CD4-positive, alpha-beta T cell treated with Interferon gamma for 1 hour (primary cell): ENCODE measurements at regions not wholly inside any gene's neighbourhood (a gene's known extent, or its start where the extent isn't known, plus 50 kb on each side); places are given as distances from the start of the nearest gene placed in this dataset.

Experiments used
- DNase-seq: peaks from one replicate; pipeline ENCODE4 v3.0.0-alpha.2; 2020

GRCh38 chr2:56444339-56444738 is 260.5 kb downstream of the CCDC85A start:
- no peak for DNase-seq

- no peak for DNase-seq
Measured at GRCh38 chr2:56448403-56449001, 264.7 kb downstream of the CCDC85A start.

DNA sequence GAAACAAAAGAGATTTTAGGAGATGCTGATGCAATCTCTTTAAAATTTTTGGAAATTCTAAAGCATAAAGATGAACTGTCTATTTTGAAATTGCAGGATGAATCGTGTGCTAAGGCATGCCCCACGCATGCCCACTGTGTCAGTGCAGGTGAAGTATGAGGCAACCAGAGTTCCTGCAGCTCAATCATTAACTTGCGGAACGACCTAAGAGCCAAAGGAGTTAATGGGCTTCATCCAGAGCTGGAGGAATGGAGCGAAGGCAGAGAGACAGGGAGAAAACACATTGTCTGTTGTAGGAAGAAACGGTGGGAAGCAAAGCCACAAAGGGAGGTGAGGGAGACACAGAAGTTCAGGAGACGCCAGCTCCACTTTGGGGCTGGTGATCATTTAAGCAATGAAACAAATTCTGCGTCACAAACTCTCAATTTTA is 265.2 kb downstream of the CCDC85A start:
- DNase-seq: no peak

DNA sequence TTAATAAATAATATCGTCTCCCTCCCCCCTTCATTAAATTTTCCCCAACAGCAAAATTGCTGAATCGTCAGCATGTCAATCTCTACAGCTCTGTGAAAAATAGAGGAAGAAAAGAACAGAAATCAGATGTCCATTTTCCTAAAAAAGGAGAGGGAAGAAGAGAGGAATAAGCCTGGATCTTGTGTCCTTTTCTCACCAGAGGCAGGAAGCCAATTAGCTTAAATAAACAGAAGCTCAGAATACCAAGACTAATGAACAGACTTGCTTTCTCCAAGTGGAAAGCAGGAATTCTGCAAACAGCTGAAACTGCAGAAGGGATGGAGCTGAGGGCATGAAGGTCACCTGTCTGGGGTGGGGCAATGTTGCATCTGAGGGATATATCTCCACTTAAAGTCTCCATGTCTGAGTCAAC is 265.7 kb downstream of the CCDC85A start:
- DNase-seq: no peak

GRCh38 chr2:56450047-56450446 is 266.3 kb downstream of the CCDC85A start:
- no peak for DNase-seq

DNA sequence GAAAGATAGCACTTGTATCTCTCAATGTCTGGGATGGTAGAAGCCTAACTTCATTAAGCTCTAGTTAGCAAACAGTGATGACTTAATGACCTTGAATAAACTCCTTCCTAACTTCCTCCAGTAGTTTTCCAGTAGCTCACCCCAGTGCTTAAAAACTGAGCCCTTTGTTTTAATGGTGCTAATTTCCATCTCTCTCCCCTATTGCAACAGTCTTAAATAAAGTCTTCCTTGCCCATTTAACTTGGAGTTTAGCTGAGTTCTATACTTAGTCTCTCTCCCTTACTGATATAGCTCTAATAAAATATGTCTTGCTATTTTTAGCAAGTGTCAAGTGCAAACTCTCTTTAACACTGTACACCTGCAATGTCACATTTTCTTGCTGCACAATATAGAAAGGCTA is 267.0 kb downstream of the CCDC85A start:
- no peak for DNase-seq

DNA sequence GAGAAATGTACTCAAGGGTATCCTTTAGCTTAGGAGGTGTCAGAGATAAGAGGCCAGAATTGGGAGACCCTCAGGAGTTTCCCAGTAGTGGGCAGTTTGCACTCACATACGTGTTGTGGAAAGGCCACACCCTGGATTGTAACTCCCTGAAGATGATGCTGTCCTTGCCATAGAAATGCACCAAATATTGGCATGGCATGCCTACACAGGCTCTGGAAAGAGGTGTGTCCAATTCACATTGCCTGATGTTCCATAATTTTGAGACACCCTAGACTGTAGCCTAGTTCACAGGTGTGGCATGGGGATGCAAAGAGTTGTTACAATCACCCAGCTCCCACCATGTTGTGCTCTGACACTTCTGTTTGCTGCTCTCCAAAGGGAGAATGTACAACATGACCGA is 271.9 kb downstream of the CCDC85A start:
- DNase-seq: no peak

GRCh38 chr2:56456791-56457190 is 273.0 kb downstream of the CCDC85A start:
- no peak for DNase-seq

DNA sequence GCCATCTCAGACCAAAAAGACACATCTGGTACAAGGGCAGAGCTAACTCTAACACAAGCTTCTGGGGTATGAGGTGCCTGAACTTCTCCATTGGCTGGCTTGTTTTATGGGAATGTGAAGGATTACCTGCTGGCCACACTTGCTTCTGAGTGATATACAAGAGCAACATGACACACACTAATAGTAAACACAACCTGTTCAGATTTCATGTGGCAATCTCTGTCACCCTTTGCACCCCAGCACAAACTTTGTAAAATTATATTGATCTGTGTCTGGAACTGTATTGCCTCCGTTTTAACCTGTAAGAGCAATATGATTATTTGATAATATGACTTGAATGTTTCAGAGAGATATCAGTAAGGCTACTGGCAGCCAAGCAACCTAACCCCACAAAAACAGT is 276.7 kb downstream of the CCDC85A start:
- no peak for DNase-seq

- DNase-seq: no peak
Measured at GRCh38 chr2:56464066-56464465, 280.3 kb downstream of the CCDC85A start.

GRCh38 chr2:56464613-56465012 is 280.8 kb downstream of the CCDC85A start:
- DNase-seq: no peak

DNA sequence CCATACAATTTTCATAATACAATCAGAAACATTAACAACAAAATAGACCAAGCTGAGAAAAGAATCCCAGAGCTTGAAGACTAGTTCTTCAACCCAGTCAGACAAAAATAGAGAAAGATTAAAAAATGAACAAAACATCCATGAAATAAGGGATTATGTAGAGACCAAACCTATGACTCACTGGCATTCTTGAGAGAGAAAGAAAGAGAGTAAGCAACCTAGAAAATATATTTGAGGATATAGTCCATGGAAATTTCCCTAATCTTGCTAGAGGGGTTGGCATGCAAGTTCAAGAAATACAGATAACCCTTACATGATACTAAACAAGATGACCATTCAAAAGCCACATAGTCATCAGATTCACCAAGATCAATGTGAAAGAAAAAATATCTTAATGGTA is 281.7 kb downstream of the CCDC85A start:
- DNase-seq: no peak

DNA sequence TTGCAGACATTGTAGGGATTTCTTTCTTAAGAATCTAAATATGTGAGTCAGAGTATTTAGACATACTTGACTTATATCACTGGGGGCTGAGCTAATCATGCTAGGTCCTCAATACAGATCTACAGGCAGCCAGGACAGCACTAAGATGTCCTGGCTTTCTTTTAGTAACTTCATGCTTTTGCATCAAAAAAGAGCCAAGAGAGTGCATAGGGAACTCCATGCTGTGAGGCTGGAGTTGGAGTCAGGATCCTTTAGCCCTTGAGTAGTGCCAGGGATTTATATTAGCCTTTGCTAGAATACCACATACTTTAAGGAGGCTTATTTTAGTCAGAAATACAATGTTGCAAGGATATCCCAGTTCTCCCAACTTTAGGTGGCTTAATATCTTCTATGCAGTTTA is 289.7 kb downstream of the CCDC85A start:
- no peak for DNase-seq

DNA sequence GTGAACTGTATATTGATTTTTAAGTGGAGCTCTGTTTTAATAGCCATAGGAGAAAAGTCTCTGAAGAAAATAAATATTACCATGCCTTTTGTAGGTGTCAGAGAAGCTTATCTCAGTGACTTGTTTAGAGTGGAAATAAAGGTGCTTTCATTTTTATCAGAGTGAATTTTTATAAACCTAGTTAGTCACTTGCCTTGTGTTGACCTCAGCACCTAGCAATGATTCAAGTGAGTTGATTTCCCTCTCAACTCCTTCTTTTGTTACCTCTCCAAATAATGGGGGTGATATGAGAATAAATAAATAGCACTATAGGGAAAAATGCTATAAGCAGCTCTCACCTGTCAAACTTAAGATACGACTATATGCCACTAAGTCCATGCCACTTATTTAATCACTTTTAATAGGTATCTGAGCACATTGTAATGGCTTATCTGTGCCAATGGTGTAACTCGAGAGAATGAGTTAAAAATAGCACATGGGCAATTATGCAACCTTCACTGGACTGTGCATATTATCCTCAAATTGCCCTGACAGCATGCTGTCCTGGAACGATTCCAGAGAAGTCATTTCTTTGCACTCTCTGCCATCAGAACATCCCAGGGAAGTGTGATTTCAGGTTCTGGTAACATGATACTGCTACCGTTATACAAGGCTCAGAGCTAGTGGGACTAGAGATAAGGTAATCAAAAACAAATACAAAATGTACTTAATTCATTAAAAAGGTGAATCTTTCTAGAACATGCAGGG is 290.8 kb downstream of the CCDC85A start:
- no peak for DNase-seq

- DNase-seq: no peak
Measured at GRCh38 chr2:56475191-56475590, 291.4 kb downstream of the CCDC85A start.

- no peak for DNase-seq
Measured at GRCh38 chr2:56476509-56477071, 292.8 kb downstream of the CCDC85A start.

DNA sequence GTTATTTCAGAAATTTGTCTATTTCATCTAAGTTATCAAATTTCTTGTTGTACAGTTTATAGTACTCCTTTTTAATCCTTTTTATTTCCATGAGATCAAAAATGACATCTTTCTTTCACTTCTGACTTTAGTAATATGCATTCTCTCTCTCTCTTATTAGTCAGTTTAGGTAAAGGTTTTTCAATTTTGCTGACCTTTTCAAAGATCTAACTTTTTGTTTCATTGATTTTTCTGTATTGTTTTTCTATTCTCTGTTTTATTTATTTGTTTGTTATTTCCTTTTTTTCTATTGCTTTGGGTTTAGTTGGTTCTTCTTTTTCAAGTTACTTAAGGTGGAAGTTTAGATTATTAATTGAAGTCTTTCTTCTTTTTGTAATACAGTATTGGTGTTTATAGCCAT is 294.2 kb downstream of the CCDC85A start:
- no peak for DNase-seq

DNA sequence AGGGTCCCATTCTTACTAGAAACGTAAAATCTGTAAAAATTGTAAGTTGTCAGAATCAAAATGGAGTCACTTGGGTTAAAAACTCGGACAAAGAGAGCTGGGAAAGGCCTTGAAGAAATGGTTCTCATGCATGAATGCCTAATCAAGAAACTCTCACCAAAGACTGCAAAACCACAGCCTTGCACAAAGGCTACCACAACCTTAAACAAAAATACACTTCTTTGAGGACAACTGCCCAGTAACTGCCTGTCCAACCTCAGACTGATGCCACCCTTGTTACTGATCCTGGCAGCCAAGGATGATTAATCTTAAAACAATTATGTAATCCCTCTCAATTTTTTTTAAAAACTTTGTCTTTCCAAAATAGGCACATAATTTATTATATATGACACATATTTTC is 299.3 kb downstream of the CCDC85A start:
- DNase-seq: no peak

- DNase-seq: no peak
Measured at GRCh38 chr2:56484906-56485305, 301.1 kb downstream of the CCDC85A start.

GRCh38 chr2:56500317-56500716 is 316.5 kb downstream of the CCDC85A start:
- DNase-seq: no peak

DNA sequence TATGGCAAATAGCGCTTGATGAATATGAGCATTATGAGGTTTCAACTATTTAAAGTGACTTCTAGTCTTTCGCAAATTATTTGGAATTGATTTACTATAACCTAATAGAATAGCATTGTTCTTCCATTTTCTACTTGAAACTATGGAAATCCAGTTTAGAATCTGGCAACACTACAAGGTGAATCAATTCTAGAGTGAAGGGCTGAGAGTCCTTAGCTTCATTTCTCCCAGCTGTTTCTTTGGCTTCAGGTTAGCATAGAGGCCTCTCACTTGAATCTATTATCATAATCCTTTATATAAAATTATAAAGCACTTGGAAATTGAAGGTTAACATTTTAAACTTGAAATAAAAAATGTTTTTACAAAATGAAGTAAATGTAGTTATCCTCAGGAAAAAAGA is 318.8 kb downstream of the CCDC85A start:
- DNase-seq: no peak

- DNase-seq: no peak
Measured at GRCh38 chr2:56505885-56506284, 322.1 kb downstream of the CCDC85A start.

DNA sequence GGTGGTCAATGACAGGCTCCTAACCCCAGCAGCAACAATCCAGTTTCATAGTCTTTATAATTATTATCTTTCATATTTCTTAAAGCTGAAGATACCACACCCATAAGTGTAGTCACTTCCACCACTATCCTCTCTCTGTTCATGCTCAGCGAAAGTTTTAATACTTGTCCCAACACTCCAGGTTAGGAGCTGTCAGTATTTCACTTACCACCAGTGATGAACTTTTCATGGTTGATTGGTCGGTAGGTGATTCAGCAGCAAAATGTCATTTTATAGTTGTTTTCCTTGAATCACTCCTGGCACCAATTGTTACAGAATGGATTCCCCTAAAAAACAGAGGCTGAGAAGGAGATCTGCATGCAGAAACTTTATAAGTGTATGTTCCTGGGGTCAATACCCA is 324.9 kb downstream of the CCDC85A start:
- no peak for DNase-seq

- no peak for DNase-seq
Measured at GRCh38 chr2:56510610-56511009, 326.8 kb downstream of the CCDC85A start.

- DNase-seq: no peak
Measured at GRCh38 chr2:56515399-56515798, 331.6 kb downstream of the CCDC85A start.
